ENCODE measurements at regions not wholly inside any gene's neighbourhood (a gene's known extent, or its start where the extent isn't known, plus 50 kb on each side); places are given as distances from the start of the nearest gene placed in this dataset.

DNA sequence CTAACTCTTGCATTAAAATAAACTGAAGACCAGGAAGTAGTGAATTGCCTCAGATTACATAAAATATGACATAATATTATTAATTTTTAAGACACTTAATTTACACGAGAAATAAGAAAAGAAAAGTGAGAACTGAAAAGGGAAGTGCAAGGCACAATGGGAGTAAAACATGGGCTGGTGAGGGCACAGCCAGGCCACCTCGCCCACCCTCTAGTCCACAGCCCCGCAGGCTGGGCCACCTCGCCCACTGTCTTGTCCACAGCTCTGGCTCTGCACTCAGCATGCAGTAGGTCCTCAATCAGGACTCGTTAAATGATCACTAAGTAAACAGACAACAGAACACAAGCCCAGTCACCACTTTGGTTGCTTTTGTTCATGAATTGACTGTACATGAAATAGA lies 67.8 kb upstream of the ARHGEF7 start:
- no peak overlapping the region for H3K4me3 Mint-ChIP-seq
- no peaks in the 10 kb centered on the region for H3K36me3 Mint-ChIP-seq (ENCODE audit: low read depth)
- no peak overlapping the region for H3K27ac Mint-ChIP-seq
- peaks cover 7% of the 10 kb centered on the region for H3K4me1 Mint-ChIP-seq
- H3K9me3 Mint-ChIP-seq: no peaks in the 10 kb centered on the region
- no peaks in the 10 kb centered on the region for H3K27me3 Mint-ChIP-seq
- DNase-seq: no peak
- ChIA-PET CTCF (interaction anchor here (0.9 to 1.3 kb wide), 3 partner anchors 9 to 132 kb away, joined by 3 to 5 read pairs (median 4); partner anchors contain the start of gene ANKRD10), POLR2A (interaction anchor here (0.6 kb wide), 1 partner anchor 222 kb away, joined by 3 read pairs; no protein-coding TSS in a partner anchor)

DNA sequence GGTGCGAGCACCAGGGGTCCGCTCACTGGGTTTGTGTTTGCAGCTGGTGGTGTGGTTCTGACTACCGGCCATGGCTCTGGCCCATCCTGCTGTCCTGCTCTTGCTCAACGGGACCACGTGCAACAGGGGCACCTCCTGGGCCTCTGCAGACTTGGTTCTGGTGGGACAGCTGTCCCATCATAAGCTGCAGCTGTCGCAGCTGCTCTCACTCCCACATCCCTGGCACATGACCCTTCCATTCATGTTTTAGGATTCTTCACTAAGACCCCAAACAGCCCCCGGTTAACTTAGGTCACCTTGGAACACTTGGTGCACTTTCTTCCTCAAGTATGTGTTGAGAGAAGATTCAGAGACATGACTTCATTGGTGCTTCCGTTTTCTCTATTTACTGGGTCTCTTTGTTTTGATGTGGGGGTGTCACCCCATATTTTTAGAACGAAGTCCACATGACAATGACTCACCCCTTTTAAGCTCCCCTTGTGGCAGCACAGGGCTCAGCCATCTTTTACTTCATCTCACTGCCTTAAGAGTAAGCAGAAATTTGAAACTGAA lies 68.4 kb upstream of the ARHGEF7 start:
- H3K4me1 Mint-ChIP-seq: peaks cover 7% of the 10 kb centered on the region
- H3K9me3 Mint-ChIP-seq: no peaks in the 10 kb centered on the region
- no peak for DNase-seq
- peaks cover 5% of the 10 kb centered on the region for H3K27me3 Mint-ChIP-seq
- POLR2A ChIA-PET: interaction anchor here (0.6 kb wide), 1 partner anchor 221 kb away, joined by 3 read pairs; no protein-coding TSS in a partner anchor
- no peak overlapping the region for H3K27ac Mint-ChIP-seq
- H3K36me3 Mint-ChIP-seq (ENCODE audit: low read depth): no peaks in the 10 kb centered on the region
- CTCF ChIA-PET: interaction anchor here (0.6 to 1.3 kb wide), 4 partner anchors 9 to 331 kb away, joined by 3 to 5 read pairs (median 4); partner anchors contain the start of gene ANKRD10
- no peak overlapping the region for H3K4me3 Mint-ChIP-seq

DNA sequence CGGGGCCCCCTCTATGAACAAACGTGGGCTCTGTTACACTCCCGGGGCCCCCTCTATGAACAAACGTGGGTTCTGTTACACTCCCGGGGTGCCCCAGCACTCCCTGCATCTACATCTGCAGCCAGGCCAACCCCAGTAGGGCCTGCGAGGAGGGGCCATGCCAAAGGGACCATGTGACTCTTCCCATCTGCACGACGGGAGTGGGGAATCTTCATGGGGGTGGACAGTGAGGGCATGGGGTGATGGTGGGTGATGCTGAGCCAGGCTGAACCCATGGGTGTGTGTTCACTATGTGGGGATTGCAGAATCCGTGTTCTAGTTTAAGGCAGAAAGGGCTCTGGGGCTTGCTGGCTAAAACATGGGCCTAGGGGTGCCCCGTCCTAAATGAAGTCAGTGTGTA lies 69.9 kb upstream of the ARHGEF7 start:
- CTCF ChIA-PET: no interaction called here

DNA sequence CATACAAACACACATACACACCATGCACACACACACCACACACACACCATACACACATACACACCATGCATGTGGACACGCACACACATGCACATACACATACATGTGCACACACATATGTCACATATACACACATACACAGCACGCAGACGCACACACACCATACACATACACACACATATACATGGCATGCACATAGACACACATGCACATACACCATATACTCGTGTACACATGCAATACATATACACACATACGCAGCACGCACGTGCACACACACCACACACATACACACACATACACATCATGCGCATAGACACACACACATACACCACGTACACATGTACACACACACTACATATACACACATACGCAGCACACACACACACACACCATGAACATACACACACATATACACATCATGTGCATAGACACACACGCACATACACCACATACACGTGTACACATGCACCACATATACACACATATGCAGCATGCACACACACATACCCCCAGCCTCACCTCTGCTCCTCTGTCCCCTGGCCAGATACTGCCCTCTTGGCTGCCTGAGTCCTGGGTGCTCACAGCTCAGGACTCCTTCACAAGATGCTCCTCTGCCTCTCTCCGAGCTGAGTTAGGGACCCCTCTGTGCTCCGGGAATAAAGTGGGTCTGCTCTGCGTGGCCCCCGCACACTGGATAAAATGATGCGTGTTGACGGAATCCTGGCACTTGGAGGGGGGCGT lies 70.9 kb upstream of the ARHGEF7 start:
- no peak for DNase-seq
- Mint-ChIP-seq H3K4me3 (no peak overlapping the region), H3K27me3 (peaks cover 11% of the 10 kb centered on the region), H3K4me1 (peaks cover 7% of the 10 kb centered on the region), H3K9me3 (no peaks in the 10 kb centered on the region), H3K27ac (no peak overlapping the region), H3K36me3 (ENCODE audit: low read depth) (no peaks in the 10 kb centered on the region)
- POLR2A ChIA-PET: no interaction called here
- CTCF ChIA-PET: no interaction called here

More for the DNA sequence above, 69.9 kb upstream of the ARHGEF7 start:
- Mint-ChIP-seq H3K36me3 (ENCODE audit: low read depth) (no peaks in the 10 kb centered on the region), H3K27me3 (peaks cover 5% of the 10 kb centered on the region), H3K9me3 (no peaks in the 10 kb centered on the region), H3K27ac (no peak overlapping the region), H3K4me1 (peaks cover 7% of the 10 kb centered on the region), H3K4me3 (no peak overlapping the region)
- no peak for DNase-seq
- POLR2A ChIA-PET: no interaction called here

DNA sequence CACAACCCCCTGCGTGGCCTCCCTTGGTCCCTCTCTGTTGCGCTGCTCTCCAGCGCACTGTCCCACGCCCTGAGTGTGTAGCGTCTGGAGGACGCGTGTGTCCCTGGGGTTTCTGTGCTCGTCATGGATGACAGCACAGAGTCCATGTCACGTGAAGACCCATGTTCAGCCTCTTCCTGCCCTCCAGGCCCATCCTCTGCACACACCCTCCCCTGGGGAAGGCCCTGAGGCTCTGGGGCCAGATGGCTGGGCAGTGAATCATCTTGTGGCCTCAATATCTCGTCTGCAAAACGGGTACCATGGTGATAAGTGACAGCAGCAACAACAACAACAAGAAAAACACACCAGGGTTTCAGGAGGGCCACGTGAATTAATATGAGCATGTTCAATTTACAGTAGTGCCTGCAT lies 71.5 kb upstream of the ARHGEF7 start:
- ChIA-PET CTCF (no interaction called here), POLR2A (interaction anchor here (0.5 kb wide), 1 partner anchor 10 kb away, joined by 6 read pairs; no protein-coding TSS in a partner anchor)

DNA sequence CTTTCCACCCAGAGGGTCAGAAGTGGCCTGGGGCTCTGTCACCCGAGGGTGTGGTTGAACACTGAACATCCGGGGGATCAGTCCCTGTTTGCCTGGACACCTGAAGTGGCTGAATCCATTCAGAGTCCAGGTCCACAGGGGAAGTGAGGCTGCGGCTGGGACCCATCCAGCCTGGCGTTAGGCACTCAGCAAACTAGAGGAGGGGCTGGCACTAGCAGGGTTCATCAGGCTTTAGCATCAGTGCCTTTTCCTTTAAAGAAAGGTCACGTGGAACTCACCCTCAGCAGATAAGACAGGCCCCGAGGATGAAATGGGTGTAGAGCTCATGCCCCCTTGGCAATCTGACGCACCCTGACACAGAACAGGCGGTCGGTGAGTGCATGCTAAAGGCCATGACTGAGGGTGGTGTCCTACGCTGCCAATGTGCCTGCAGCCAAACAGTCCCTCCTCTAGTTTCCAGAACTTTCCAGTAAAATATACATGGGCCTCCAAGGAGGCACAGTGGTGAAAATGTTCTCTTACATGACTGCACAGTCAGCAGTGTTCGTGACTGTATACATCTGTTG lies 72.4 kb upstream of the ARHGEF7 start:
- Mint-ChIP-seq H3K27ac (no peak overlapping the region), H3K4me3 (no peak overlapping the region), H3K36me3 (ENCODE audit: low read depth) (no peaks in the 10 kb centered on the region), H3K9me3 (no peaks in the 10 kb centered on the region), H3K27me3 (peaks cover 16% of the 10 kb centered on the region), H3K4me1 (peaks cover 7% of the 10 kb centered on the region)
- DNase-seq: no peak
- ChIA-PET CTCF (no interaction called here), POLR2A (no interaction called here)

More for the DNA sequence above, 71.5 kb upstream of the ARHGEF7 start:
- Mint-ChIP-seq H3K9me3 (no peaks in the 10 kb centered on the region), H3K4me3 (no peak overlapping the region), H3K36me3 (ENCODE audit: low read depth) (no peaks in the 10 kb centered on the region), H3K27me3 (peaks cover 14% of the 10 kb centered on the region), H3K27ac (no peak overlapping the region), H3K4me1 (peaks cover 7% of the 10 kb centered on the region)
- no peak for DNase-seq

DNA sequence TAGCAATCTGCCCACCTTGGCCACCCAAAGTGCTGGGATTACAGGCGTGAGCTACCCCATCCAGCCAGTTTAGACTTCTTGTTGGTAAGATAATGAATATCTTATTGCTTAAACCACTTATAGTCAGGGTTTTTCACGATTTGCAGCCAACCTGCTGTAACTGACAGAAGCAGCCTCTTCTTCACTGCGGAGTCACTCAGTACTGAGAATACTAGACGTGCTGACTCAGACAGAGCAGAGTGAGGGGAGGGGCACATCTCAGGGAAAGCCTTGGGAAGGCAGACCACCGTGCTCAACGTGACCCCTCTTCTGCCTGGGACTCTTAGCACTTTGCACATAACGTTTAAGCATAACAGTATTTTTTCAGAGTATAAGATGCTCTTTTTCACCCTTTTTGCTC lies 74.3 kb upstream of the ARHGEF7 start:
- no peak overlapping the region for H3K4me3 Mint-ChIP-seq

DNA sequence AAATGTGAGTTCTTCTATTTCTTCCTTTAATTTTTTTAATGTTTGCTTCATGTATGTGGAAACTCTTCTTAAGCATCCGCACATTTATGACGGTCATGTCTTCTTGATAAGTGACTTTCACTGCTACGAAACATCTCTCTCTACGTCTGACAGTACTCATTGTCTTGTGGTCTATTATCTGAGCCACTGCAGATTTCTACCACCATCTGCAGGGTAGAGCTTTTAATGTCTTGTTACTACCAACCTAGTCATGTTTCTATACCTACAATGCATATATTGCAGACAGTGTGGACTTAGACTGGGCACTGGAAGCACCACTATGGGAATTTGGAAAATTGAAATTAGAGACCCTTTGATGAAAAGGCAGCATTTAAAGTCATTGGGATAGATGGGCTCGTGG lies 75.4 kb upstream of the ARHGEF7 start:
- Mint-ChIP-seq H3K9me3 (no peaks in the 10 kb centered on the region), H3K27ac (no peak overlapping the region), H3K36me3 (ENCODE audit: low read depth) (no peaks in the 10 kb centered on the region), H3K4me1 (no peaks in the 10 kb centered on the region), H3K27me3 (peaks cover 22% of the 10 kb centered on the region), H3K4me3 (no peak overlapping the region)
- DNase-seq: no peak
- POLR2A ChIA-PET: no interaction called here
- CTCF ChIA-PET: no interaction called here

More for the DNA sequence above, 74.3 kb upstream of the ARHGEF7 start:
- H3K27ac Mint-ChIP-seq: no peak overlapping the region
- ChIA-PET CTCF (interaction anchor here (0.5 to 1.6 kb wide), 2 partner anchors 9 to 431 kb away, joined by 3 read pairs; no protein-coding TSS in a partner anchor), POLR2A (no interaction called here)
- H3K36me3 Mint-ChIP-seq (ENCODE audit: low read depth): no peaks in the 10 kb centered on the region
- no peaks in the 10 kb centered on the region for H3K4me1 Mint-ChIP-seq
- H3K9me3 Mint-ChIP-seq: no peaks in the 10 kb centered on the region
- peaks cover 21% of the 10 kb centered on the region for H3K27me3 Mint-ChIP-seq
- DNase-seq: no peak

DNA sequence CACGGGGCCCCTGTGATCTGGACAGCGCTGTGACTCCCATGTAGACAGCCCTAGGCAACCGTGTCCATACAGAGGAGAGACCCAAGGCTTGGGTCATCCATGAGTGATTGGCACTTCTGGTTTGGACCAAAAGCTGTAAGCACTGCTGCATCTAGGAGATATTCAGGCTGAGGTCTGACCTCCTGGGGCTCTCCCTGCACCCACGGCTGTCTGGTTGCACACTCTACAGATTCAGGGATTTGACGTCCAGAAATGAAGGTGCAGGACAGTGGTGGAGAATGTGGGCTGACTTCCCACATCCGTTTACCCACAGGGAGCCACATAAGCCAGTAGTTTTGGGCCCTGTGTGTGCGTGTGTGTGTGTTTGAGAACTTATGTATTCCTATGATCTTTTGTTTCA lies 76.2 kb upstream of the ARHGEF7 start:
- Mint-ChIP-seq H3K27me3 (peaks cover 25% of the 10 kb centered on the region), H3K27ac (no peak overlapping the region), H3K4me3 (no peak overlapping the region), H3K36me3 (ENCODE audit: low read depth) (no peaks in the 10 kb centered on the region), H3K9me3 (no peaks in the 10 kb centered on the region), H3K4me1 (no peaks in the 10 kb centered on the region)
- no peak for DNase-seq
- ChIA-PET POLR2A (no interaction called here), CTCF (interaction anchor here (0.6 kb wide), 1 partner anchor 38 kb away, joined by 3 read pairs; no protein-coding TSS in a partner anchor)

DNA sequence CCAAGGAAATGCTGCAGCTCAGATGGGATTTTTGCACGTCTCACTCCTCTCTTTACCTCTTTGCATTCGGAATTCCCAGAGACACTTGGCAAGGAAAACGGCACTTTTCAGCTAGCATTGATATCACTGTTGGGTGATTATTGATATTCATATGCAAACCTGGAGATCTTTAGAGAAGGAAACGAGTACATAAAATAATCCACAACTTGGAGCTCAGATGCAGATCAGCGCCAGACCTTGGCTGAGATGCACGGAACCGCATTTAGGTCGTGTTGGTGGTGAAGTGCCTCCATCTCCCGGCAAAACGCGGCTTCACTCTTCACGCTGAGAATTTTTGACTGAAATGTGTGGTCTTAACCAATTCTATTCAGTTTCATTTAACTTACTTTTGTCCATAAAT lies 77.2 kb upstream of the ARHGEF7 start:
- DNase-seq: no peak
- no peaks in the 10 kb centered on the region for H3K36me3 Mint-ChIP-seq (ENCODE audit: low read depth)
- H3K4me3 Mint-ChIP-seq: no peak overlapping the region
- peaks cover 31% of the 10 kb centered on the region for H3K27me3 Mint-ChIP-seq
- no peak overlapping the region for H3K27ac Mint-ChIP-seq
- CTCF ChIA-PET: interaction anchor here (1.6 kb wide), 1 partner anchor 9 kb away, joined by 5 read pairs; no protein-coding TSS in a partner anchor
- no peaks in the 10 kb centered on the region for H3K4me1 Mint-ChIP-seq
- POLR2A ChIA-PET: no interaction called here
- H3K9me3 Mint-ChIP-seq: no peaks in the 10 kb centered on the region

DNA sequence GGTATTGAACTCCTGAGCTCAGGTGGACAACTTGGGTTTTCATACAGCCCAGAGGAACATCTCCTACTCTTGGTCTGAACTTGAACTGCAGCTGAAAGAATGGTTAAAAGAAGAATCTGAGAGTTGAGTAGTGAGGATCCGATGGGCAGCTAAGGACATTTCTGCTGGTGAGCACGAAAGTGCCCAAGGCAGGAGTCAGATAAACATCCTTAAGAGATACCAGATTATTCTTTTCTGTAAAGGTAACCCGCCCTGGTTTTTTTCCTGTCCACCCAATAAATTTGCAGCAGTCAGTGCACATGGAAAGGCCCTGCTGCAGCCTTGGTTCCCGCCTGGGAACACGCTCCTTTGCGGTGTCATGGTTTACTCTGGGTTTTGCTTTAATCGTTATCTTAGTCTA lies 78.4 kb upstream of the ARHGEF7 start:
- no peaks in the 10 kb centered on the region for H3K36me3 Mint-ChIP-seq (ENCODE audit: low read depth)
- no peak overlapping the region for H3K27ac Mint-ChIP-seq
- DNase-seq: no peak
- no peak overlapping the region for H3K4me3 Mint-ChIP-seq
- no peaks in the 10 kb centered on the region for H3K9me3 Mint-ChIP-seq
- H3K4me1 Mint-ChIP-seq: peaks cover 1% of the 10 kb centered on the region
- POLR2A ChIA-PET: no interaction called here
- CTCF ChIA-PET: interaction anchor here (0.6 to 1.6 kb wide), 3 partner anchors 25 to 105 kb away, joined by 3 read pairs; no protein-coding TSS in a partner anchor
- H3K27me3 Mint-ChIP-seq: peaks cover 26% of the 10 kb centered on the region

DNA sequence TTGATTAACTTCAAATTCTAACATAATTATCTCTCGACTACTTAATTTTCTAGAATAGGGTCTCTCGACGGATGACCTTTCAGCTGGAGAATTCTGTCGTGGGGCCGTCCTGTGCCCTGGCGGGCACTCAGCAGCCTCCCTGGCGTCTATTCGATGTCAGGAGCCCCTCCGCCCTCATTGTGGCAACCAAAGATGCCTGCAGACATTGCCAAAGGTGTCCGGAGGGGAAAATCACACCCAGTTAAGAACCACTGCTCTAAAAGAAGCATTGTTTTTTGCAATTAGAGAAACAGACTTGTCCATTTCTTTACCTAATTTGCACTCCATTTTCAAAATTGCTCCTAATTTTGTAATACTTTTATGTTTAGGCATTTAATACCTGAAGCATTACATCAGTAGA lies 79.2 kb upstream of the ARHGEF7 start:
- CTCF ChIA-PET: interaction anchor here (1.6 kb wide), 1 partner anchor 24 kb away, joined by 3 read pairs; no protein-coding TSS in a partner anchor
- H3K4me1 Mint-ChIP-seq: peaks cover 2% of the 10 kb centered on the region
- H3K36me3 Mint-ChIP-seq (ENCODE audit: low read depth): no peaks in the 10 kb centered on the region
- POLR2A ChIA-PET: no interaction called here
- H3K4me3 Mint-ChIP-seq: no peak overlapping the region
- H3K9me3 Mint-ChIP-seq: no peaks in the 10 kb centered on the region
- DNase-seq: no peak
- no peak overlapping the region for H3K27ac Mint-ChIP-seq
- H3K27me3 Mint-ChIP-seq: peaks cover 26% of the 10 kb centered on the region

DNA sequence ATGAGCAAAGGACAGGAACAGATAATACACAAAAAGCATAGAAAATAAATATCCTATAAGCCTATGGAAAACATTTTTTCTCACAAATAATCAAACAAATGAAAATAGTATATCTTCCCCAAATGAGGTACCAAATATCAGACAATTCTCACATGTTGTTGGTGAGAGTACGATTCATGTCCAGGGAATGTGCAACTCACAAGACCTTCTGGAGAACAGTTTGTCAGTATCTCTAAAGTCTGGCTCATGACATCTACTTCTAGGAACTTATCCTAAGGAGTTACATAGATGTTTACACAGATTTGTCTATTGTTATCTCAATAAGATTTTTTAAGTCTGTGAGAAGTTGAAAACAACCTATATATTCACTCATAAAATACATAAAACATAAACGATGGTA lies 80.3 kb upstream of the ARHGEF7 start:
- H3K27me3 Mint-ChIP-seq: peaks cover 24% of the 10 kb centered on the region

More for the DNA sequence above, 80.3 kb upstream of the ARHGEF7 start:
- Mint-ChIP-seq H3K9me3 (no peaks in the 10 kb centered on the region), H3K4me1 (peaks cover 2% of the 10 kb centered on the region), H3K4me3 (no peak overlapping the region), H3K27ac (no peak overlapping the region), H3K36me3 (ENCODE audit: low read depth) (no peaks in the 10 kb centered on the region)
- CTCF ChIA-PET: no interaction called here
- DNase-seq: no peak
- POLR2A ChIA-PET: no interaction called here
